ENCODE measurements at regions not wholly inside any gene's neighbourhood (a gene's known extent, or its start where the extent isn't known, plus 50 kb on each side); places are given as distances from the start of the nearest gene placed in this dataset.
"Not testable (repeated sequence)": the region's sequence is repeated elsewhere in the genome, so short reads cannot be mapped to it uniquely, and the experiment has no call there.

GRCh38 chr16:13322336-13322735 lies 420.9 kb downstream of the SHISA9 start:
- Mint-ChIP-seq H3K4me3 (no peak overlapping the region), H3K9me3 (no peaks in the 10 kb centered on the region), H3K36me3 (ENCODE audit: low read depth) (no peaks in the 10 kb centered on the region), H3K27me3 (no peaks in the 10 kb centered on the region), H3K4me1 (no peaks in the 10 kb centered on the region), H3K27ac (no peak overlapping the region)
- ChIA-PET CTCF (no interaction called here), POLR2A (no interaction called here)
- DNase-seq, result no peak

GRCh38 chr16:13324851-13325250 lies 423.5 kb downstream of the SHISA9 start:
- POLR2A ChIA-PET, result no interaction called here

GRCh38 chr16:13325396-13325795 lies 424.0 kb downstream of the SHISA9 start:
- no peaks in the 10 kb centered on the region for H3K4me1 Mint-ChIP-seq
- CTCF ChIA-PET, result no interaction called here
- H3K9me3 Mint-ChIP-seq, result peaks cover 8% of the 10 kb centered on the region
- no peaks in the 10 kb centered on the region for H3K27me3 Mint-ChIP-seq
- DNase-seq, result no peak
- no peak overlapping the region for H3K4me3 Mint-ChIP-seq
- no peaks in the 10 kb centered on the region for H3K36me3 Mint-ChIP-seq (ENCODE audit: low read depth)
- H3K27ac Mint-ChIP-seq, result no peak overlapping the region
- POLR2A ChIA-PET, result no interaction called here

More at GRCh38 chr16:13324851-13325250, 423.5 kb downstream of the SHISA9 start:
- peaks cover 7% of the 10 kb centered on the region for H3K9me3 Mint-ChIP-seq
- no peaks in the 10 kb centered on the region for H3K4me1 Mint-ChIP-seq
- no peak for DNase-seq
- no peak overlapping the region for H3K27ac Mint-ChIP-seq
- no peak overlapping the region for H3K4me3 Mint-ChIP-seq
- CTCF ChIA-PET, result interaction anchor here (1.1 kb wide), 1 partner anchor 985 kb away, joined by 3 read pairs; no protein-coding TSS in a partner anchor
- no peaks in the 10 kb centered on the region for H3K36me3 Mint-ChIP-seq (ENCODE audit: low read depth)
- H3K27me3 Mint-ChIP-seq, result no peaks in the 10 kb centered on the region

GRCh38 chr16:13331918-13332317 lies 430.5 kb downstream of the SHISA9 start:
- Mint-ChIP-seq H3K27me3 (no peaks in the 10 kb centered on the region), H3K36me3 (ENCODE audit: low read depth) (no peaks in the 10 kb centered on the region), H3K4me3 (no peak overlapping the region), H3K27ac (no peak overlapping the region), H3K4me1 (no peaks in the 10 kb centered on the region), H3K9me3 (peaks cover 16% of the 10 kb centered on the region)
- no peak for DNase-seq
- CTCF ChIA-PET, result no interaction called here
- POLR2A ChIA-PET, result no interaction called here

- Mint-ChIP-seq H3K27me3 (no peaks in the 10 kb centered on the region), H3K4me3 (no peak overlapping the region), H3K36me3 (ENCODE audit: low read depth) (no peaks in the 10 kb centered on the region), H3K9me3 (peaks cover 16% of the 10 kb centered on the region), H3K27ac (no peak overlapping the region), H3K4me1 (no peaks in the 10 kb centered on the region)
- CTCF ChIA-PET, result no interaction called here
- DNase-seq, result no peak
- POLR2A ChIA-PET, result no interaction called here
These were observed 431.4 kb downstream of the SHISA9 start for GRCh38 chr16:13332713-13333255.

- H3K27me3 Mint-ChIP-seq, result no peaks in the 10 kb centered on the region
- DNase-seq, result no peak
- H3K9me3 Mint-ChIP-seq, result peaks cover 13% of the 10 kb centered on the region
- no peaks in the 10 kb centered on the region for H3K36me3 Mint-ChIP-seq (ENCODE audit: low read depth)
- no peak overlapping the region for H3K4me3 Mint-ChIP-seq
- CTCF ChIA-PET, result no interaction called here
- H3K4me1 Mint-ChIP-seq, result no peaks in the 10 kb centered on the region
- POLR2A ChIA-PET, result no interaction called here
- H3K27ac Mint-ChIP-seq, result no peak overlapping the region
These were observed 431.9 kb downstream of the SHISA9 start for GRCh38 chr16:13333336-13333735.

GRCh38 chr16:13335879-13336278 lies 434.5 kb downstream of the SHISA9 start:
- Mint-ChIP-seq H3K36me3 (ENCODE audit: low read depth) (no peaks in the 10 kb centered on the region), H3K4me3 (no peak overlapping the region), H3K27ac (no peak overlapping the region), H3K27me3 (no peaks in the 10 kb centered on the region), H3K4me1 (no peaks in the 10 kb centered on the region), H3K9me3 (peaks cover 7% of the 10 kb centered on the region)
- POLR2A ChIA-PET, result no interaction called here
- CTCF ChIA-PET, result no interaction called here
- DNase-seq, result no peak

- no peak overlapping the region for H3K4me3 Mint-ChIP-seq
- H3K9me3 Mint-ChIP-seq, result peaks cover 7% of the 10 kb centered on the region
- DNase-seq, result no peak
- POLR2A ChIA-PET, result no interaction called here
- CTCF ChIA-PET, result no interaction called here
- no peaks in the 10 kb centered on the region for H3K36me3 Mint-ChIP-seq (ENCODE audit: low read depth)
- H3K27ac Mint-ChIP-seq, result no peak overlapping the region
- no peaks in the 10 kb centered on the region for H3K27me3 Mint-ChIP-seq
- no peaks in the 10 kb centered on the region for H3K4me1 Mint-ChIP-seq
These were observed 434.9 kb downstream of the SHISA9 start for GRCh38 chr16:13336335-13336734.

GRCh38 chr16:13336907-13337881 lies 435.8 kb downstream of the SHISA9 start:
- CTCF ChIA-PET, result not testable (repeated sequence)

GRCh38 chr16:13338044-13338443 lies 436.6 kb downstream of the SHISA9 start:
- Mint-ChIP-seq H3K27ac (no peak overlapping the region), H3K9me3 (peaks cover 3% of the 10 kb centered on the region), H3K36me3 (ENCODE audit: low read depth) (no peaks in the 10 kb centered on the region), H3K27me3 (no peaks in the 10 kb centered on the region), H3K4me1 (no peaks in the 10 kb centered on the region), H3K4me3 (no peak overlapping the region)
- ChIA-PET CTCF (no interaction called here), POLR2A (no interaction called here)
- no peak for DNase-seq

More at GRCh38 chr16:13336907-13337881, 435.8 kb downstream of the SHISA9 start:
- H3K36me3 Mint-ChIP-seq (ENCODE audit: low read depth); H3K27ac Mint-ChIP-seq; H3K4me3 Mint-ChIP-seq; H3K27me3 Mint-ChIP-seq; H3K4me1 Mint-ChIP-seq; POLR2A ChIA-PET; H3K9me3 Mint-ChIP-seq; DNase-seq: not testable (repeated sequence)

GRCh38 chr16:13342675-13343074 lies 441.3 kb downstream of the SHISA9 start:
- H3K27ac Mint-ChIP-seq, result no peak overlapping the region
- POLR2A ChIA-PET, result no interaction called here

GRCh38 chr16:13344001-13344400 lies 442.6 kb downstream of the SHISA9 start:
- no peak overlapping the region for H3K4me3 Mint-ChIP-seq
- H3K9me3 Mint-ChIP-seq, result no peaks in the 10 kb centered on the region
- POLR2A ChIA-PET, result no interaction called here
- H3K4me1 Mint-ChIP-seq, result no peaks in the 10 kb centered on the region
- H3K27ac Mint-ChIP-seq, result no peak overlapping the region
- CTCF ChIA-PET, result no interaction called here
- no peak for DNase-seq
- H3K27me3 Mint-ChIP-seq, result no peaks in the 10 kb centered on the region
- no peaks in the 10 kb centered on the region for H3K36me3 Mint-ChIP-seq (ENCODE audit: low read depth)

More at GRCh38 chr16:13342675-13343074, 441.3 kb downstream of the SHISA9 start:
- Mint-ChIP-seq H3K4me1 (no peaks in the 10 kb centered on the region), H3K27me3 (no peaks in the 10 kb centered on the region), H3K36me3 (ENCODE audit: low read depth) (no peaks in the 10 kb centered on the region), H3K4me3 (no peak overlapping the region), H3K9me3 (no peaks in the 10 kb centered on the region)
- CTCF ChIA-PET, result no interaction called here
- DNase-seq, result no peak

GRCh38 chr16:13348416-13348815 lies 447.0 kb downstream of the SHISA9 start:
- no peaks in the 10 kb centered on the region for H3K27me3 Mint-ChIP-seq
- ChIA-PET CTCF (no interaction called here), POLR2A (no interaction called here)
- H3K4me1 Mint-ChIP-seq, result no peaks in the 10 kb centered on the region
- no peak for DNase-seq
- peaks cover 2% of the 10 kb centered on the region for H3K9me3 Mint-ChIP-seq
- H3K4me3 Mint-ChIP-seq, result no peak overlapping the region
- no peak overlapping the region for H3K27ac Mint-ChIP-seq
- H3K36me3 Mint-ChIP-seq (ENCODE audit: low read depth), result no peaks in the 10 kb centered on the region

- H3K27me3 Mint-ChIP-seq, result no peaks in the 10 kb centered on the region
- CTCF ChIA-PET, result no interaction called here
- H3K36me3 Mint-ChIP-seq (ENCODE audit: low read depth), result no peaks in the 10 kb centered on the region
- no peak overlapping the region for H3K27ac Mint-ChIP-seq
- POLR2A ChIA-PET, result no interaction called here
- no peaks in the 10 kb centered on the region for H3K4me1 Mint-ChIP-seq
- H3K4me3 Mint-ChIP-seq, result no peak overlapping the region
- H3K9me3 Mint-ChIP-seq, result peaks cover 7% of the 10 kb centered on the region
- DNase-seq, result no peak
These were observed 448.6 kb downstream of the SHISA9 start for GRCh38 chr16:13350000-13350399.
